ENCODE measurements at regions not wholly inside any gene's neighbourhood (a gene's known extent, or its start where the extent isn't known, plus 50 kb on each side); places are given as distances from the start of the nearest gene placed in this dataset.

DNA sequence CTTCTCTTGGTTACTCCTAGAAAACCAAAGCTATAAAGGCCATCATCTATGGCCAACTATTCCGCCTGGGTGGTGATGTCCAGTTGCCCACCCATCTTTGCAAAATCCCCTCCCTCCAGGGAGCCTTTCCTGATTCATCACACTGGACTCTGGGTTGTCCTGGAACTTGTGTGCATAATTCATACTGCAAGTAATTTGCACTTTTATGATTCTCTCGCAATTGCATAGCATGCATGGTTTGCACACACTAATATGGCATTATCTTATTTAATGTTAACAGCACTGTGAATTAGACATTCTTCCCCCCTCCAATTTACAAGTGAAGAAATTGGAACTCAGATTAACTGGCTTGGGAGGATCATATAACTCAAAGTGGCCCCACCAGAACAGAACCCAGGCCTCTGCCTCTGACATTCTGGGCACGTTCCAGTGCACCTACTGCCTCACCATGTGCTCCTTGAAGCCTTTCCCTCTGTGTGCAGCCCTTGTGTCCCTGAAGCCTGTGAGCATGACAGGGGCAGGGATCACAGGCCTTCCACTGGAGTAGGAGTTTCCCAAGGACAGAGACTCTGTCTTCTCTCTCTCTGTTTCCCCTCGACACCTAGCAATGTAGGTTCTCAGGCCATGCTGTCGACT, 98.9 kb upstream of the IPO9 start:
- Mint-ChIP-seq H3K27me3 (ENCODE audit: low read depth in 3 of 3) (peaks cover 0 to 5% (median 0%) of the 10 kb centered on the region in 3 donors), H3K9me3 (no peaks in the 10 kb centered on the region), H3K27ac (no peak overlapping the region), H3K4me3 (no peak overlapping the region), H3K4me1 (peaks cover 11% of the 10 kb centered on the region), H3K36me3 (no peaks in the 10 kb centered on the region)
- 93% methylated on average over 3 of the region's 5 CpGs for WGBS (ENCODE audit: insufficient coverage)
- Histone ChIP-seq H3K27ac (ENCODE audit: low read depth in 1 of 2, low read length in 2 of 2) (no peak overlapping the region), H3K9ac (ENCODE audit: insufficient read depth, low read length, poor library complexity, severe bottlenecking) (no peak overlapping the region), H3K4me2 (replicated peaks; ENCODE audit: extremely low read depth, low read length, poor library complexity, severe bottlenecking) (no peak overlapping the region), H3K4me1 (ENCODE audit: control insufficient read depth in 1 of 2, insufficient read depth in 2 of 2, low read length in 2 of 2) (peaks cover 0 to 6% of the 10 kb centered on the region in 2 donors), H3K36me3 (replicated peaks in 1 of 2; ENCODE audit: control insufficient read depth in 1 of 2, insufficient read depth in 2 of 2, low read length in 2 of 2) (no peaks in the 10 kb centered on the region), H2AFZ (ENCODE audit: insufficient read depth, low read depth, low read length, poor library complexity, severe bottlenecking) (no peak overlapping the region), H3K9me3 (replicated peaks in 1 of 2; ENCODE audit: control insufficient read depth in 1 of 2, insufficient read depth in 1 of 2, low read length in 2 of 2) (no peaks in the 10 kb centered on the region), H3K79me2 (ENCODE audit: insufficient read depth, low read length) (no peaks in the 10 kb centered on the region), H4K20me1 (ENCODE audit: insufficient read depth, low read length) (no peaks in the 10 kb centered on the region), H3K27me3 (ENCODE audit: control insufficient read depth in 2 of 2, insufficient read depth in 2 of 2, low read length in 2 of 2) (no peaks in the 10 kb centered on the region), H3K4me3 (replicated peaks in 1 of 3; ENCODE audit: low read depth in 2 of 3, low read length in 3 of 3) (no peak overlapping the region)
- DNase-seq: no peak
- TF ChIP-seq, protein P1, sequence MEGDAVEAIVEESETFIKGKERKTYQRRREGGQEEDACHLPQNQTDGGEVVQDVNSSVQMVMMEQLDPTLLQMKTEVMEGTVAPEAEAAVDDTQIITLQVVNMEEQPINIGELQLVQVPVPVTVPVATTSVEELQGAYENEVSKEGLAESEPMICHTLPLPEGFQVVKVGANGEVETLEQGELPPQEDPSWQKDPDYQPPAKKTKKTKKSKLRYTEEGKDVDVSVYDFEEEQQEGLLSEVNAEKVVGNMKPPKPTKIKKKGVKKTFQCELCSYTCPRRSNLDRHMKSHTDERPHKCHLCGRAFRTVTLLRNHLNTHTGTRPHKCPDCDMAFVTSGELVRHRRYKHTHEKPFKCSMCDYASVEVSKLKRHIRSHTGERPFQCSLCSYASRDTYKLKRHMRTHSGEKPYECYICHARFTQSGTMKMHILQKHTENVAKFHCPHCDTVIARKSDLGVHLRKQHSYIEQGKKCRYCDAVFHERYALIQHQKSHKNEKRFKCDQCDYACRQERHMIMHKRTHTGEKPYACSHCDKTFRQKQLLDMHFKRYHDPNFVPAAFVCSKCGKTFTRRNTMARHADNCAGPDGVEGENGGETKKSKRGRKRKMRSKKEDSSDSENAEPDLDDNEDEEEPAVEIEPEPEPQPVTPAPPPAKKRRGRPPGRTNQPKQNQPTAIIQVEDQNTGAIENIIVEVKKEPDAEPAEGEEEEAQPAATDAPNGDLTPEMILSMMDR (IDR thresholded peaks at IDR 0.05): no peak
- intact Hi-C loops (cut with micrococcal nuclease): no loop called here

GRCh38 chr1:201730611-201731010, 98.3 kb upstream of the IPO9 start:
- Mint-ChIP-seq H3K4me3 (no peak overlapping the region), H3K27ac (no peak overlapping the region), H3K27me3 (ENCODE audit: low read depth in 3 of 3) (peaks cover 0 to 5% (median 0%) of the 10 kb centered on the region in 3 donors), H3K36me3 (no peaks in the 10 kb centered on the region), H3K9me3 (no peaks in the 10 kb centered on the region), H3K4me1 (peaks cover 11% of the 10 kb centered on the region)
- Histone ChIP-seq H3K27me3 (ENCODE audit: control insufficient read depth in 2 of 2, insufficient read depth in 2 of 2, low read length in 2 of 2) (no peaks in the 10 kb centered on the region), H2AFZ (ENCODE audit: insufficient read depth, low read depth, low read length, poor library complexity, severe bottlenecking) (no peak overlapping the region), H3K9me3 (replicated peaks in 1 of 2; ENCODE audit: control insufficient read depth in 1 of 2, insufficient read depth in 1 of 2, low read length in 2 of 2) (no peaks in the 10 kb centered on the region), H3K4me2 (replicated peaks; ENCODE audit: extremely low read depth, low read length, poor library complexity, severe bottlenecking) (no peak overlapping the region), H3K27ac (ENCODE audit: low read depth in 1 of 2, low read length in 2 of 2) (no peak overlapping the region), H3K36me3 (replicated peaks in 1 of 2; ENCODE audit: control insufficient read depth in 1 of 2, insufficient read depth in 2 of 2, low read length in 2 of 2) (no peaks in the 10 kb centered on the region), H3K4me1 (ENCODE audit: control insufficient read depth in 1 of 2, insufficient read depth in 2 of 2, low read length in 2 of 2) (peaks cover 0 to 6% of the 10 kb centered on the region in 2 donors), H3K9ac (ENCODE audit: insufficient read depth, low read length, poor library complexity, severe bottlenecking) (no peak overlapping the region), H3K4me3 (replicated peaks in 1 of 3; ENCODE audit: low read depth in 2 of 3, low read length in 3 of 3) (no peak overlapping the region), H4K20me1 (ENCODE audit: insufficient read depth, low read length) (no peaks in the 10 kb centered on the region), H3K79me2 (ENCODE audit: insufficient read depth, low read length) (no peaks in the 10 kb centered on the region)
- DNase-seq: no peak
- TF ChIP-seq, protein P1 (IDR thresholded peaks at IDR 0.05): no peak
- WGBS (ENCODE audit: insufficient coverage): 50% methylated on average over 2 of the region's 2 CpGs
- intact Hi-C loops (cut with micrococcal nuclease): no loop called here

All from CD14-positive monocyte (primary cell).